GM21576 (cell line): ENCODE measurements at regions not wholly inside any gene's neighbourhood (a gene's known extent, or its start where the extent isn't known, plus 50 kb on each side); places are given as distances from the start of the nearest gene placed in this dataset.
"Not testable (repeated sequence)": the region's sequence is repeated elsewhere in the genome, so short reads cannot be mapped to it uniquely, and the experiment has no call there.

ENCODE experiments used
- ATAC-seq: cut with Tn5 transposase; IDR thresholded peaks from one replicate; pipeline ENCODE4 v1.9.1; 2021; ENCODE audit warnings: mild to moderate bottlenecking, moderate library complexity; ENCODE audit not compliant: unreplicated experiment

DNA sequence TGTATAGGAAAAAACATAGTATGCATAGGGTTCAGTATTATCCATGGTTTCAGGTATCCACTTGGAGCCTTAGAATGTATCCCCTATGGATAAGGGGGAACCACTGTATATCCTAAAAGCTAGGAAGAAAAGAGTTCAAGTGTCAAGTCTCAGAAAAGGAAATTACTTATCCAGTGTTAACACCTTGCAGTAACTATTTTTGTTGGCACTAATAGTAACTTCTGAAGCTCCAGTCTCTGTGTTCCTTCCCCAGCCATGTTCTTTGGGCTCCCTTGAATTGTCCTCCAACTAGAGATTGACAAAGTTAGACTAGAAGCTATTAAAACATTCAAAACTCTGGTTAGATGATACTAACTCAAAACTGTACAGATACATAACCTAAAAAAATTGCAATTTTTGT, 370.8 kb downstream of the NFIB start:
- no peak for ATAC-seq

DNA sequence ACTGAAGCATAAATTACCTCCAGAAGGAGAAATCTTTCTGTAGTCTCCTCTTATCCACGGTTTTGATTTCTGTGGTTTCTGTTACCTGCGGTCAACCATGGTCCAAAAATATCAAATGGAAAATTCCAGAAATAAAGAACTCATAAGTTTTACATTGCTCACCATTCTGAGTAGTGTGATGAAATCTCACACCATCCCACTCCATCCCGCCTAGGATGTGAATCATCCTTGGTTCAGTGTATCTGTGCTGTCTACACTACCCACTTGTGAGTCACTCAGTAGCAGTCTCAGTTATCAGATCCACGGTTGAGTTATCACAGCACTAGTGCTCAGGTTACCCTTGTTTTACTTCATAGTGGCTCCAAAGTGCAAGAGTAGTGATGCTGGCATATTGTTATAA, 371.2 kb downstream of the NFIB start:
- no peak for ATAC-seq

DNA sequence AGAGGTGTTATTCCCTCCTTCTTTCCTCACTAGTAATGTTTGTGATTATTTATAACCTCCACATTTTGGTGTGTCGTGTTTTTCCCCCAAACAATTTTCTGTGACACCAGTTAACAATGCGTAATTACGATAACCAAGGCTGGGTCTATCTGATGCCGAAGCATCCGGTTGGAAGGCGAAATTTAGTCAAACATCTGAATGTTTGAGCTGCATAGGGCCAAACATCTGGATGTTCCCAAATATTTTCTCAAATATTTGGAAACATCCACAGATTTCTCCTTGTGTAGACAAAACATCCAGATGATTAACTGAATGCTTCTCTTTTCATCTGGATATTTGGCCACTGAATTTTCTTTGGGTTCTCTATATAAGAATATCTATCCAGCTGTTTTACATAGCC, 371.7 kb downstream of the NFIB start:
- ATAC-seq, result no peak

DNA sequence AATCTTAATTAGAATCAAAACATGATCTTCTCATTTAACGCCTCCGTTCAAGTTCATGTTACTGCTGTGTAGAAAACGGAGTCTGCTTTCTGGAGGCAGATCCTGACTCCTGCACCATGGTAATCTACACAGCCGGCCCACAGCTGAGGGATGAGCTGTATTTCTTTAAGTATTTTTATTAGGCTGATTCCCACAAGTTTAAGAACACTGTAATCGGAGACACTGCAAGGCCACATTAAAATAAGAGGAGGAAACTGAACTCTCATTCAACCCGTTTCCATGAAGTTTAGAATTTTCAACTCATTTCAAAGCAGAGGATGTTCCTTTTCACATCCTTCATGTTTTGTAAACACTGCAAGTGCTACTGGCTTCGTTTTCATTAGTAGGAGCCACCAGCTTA, 372.2 kb downstream of the NFIB start:
- ATAC-seq, result no peak

DNA sequence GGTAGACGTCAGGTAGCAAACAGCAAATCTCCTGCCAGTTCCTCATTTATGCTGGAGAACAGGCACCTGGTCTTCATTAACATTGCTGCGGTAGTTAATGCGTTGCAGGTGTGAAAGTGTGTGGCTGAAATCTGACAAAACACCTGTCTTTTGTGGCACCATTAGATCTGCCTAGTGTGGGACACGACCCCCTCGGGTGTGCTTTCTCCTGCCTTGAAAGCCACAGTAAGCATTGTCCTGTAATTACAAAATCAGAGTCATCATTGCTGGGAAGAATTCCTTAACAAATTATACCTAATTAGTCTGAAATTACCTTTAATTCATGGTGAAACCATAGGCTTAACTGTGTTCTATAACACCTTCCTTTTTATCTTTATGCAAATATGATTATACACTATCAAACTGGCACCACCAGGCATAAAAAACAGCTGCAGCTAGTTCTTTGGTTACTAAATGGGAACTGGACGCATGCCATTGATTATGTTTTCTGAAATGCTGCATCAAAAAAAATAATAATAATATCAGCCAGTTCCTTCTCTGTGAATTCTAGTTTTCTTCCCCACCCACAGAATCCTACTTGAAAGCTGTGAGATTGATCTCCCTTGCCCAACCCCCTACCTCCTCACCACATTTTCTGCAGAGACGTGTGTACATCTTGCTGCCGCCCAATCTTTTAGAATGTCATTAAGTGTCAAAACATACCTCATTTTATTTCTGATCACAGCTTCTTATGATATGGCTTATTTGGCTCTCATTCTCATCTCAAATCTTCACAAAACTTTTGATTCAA, 374.0 kb downstream of the NFIB start:
- ATAC-seq, result no peak

DNA sequence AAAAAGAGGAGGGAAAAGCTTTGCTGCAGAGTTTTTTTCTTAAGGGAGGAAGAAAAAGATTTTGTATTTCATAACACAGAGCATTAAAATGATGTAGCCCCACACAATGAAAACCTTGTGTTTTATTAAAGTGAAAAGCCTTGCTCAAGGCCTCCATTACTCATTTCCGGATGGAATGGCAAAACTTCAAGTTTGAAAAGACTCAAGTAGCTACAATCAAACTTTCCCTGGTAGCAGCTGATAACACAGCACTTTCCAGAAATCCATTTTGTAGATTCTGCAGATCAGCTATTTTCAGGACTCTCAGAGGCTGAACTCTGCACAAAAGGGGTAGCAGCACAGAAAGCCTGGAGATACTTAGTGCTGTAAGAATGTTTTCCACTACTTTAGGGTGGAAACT, 374.8 kb downstream of the NFIB start:
- ATAC-seq, result no peak

DNA sequence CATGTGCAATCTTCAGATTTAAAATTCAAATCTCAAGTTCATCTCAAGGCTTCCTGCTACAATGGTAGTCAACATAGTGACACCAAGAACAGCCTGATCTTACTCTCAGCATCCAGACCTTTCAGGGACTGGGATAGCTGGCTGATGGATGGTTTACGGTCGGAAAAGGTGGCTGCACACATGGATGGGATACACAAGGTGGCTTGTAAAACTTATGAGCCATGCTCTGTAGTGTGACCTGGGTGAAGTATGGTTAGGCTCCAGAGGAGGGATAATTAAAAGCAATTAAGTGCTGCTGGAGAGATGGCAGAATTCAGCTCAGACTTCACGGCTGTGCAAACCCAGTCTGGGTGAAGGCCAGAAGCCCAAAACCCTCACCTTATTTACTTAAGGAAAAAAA, 379.5 kb downstream of the NFIB start:
- no peak for ATAC-seq

DNA sequence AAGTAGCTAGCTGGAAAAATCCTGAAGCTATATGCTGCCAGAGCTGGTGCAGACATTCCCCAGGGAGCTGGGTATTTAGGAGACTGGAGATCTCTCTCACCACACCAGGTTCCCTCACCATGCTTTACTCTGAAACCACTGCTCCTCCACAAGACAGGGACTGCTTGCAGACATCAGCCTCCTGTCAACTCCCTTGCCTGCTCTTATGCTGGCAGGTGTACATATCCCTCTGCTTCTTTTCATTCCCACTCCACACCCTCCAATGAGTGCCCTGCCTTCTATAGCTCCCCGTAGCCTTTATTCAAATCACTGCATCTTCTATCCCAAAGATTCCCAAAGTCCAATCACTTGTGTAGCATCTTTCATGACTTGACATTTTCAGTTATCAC, 380.7 kb downstream of the NFIB start:
- no peak for ATAC-seq

DNA sequence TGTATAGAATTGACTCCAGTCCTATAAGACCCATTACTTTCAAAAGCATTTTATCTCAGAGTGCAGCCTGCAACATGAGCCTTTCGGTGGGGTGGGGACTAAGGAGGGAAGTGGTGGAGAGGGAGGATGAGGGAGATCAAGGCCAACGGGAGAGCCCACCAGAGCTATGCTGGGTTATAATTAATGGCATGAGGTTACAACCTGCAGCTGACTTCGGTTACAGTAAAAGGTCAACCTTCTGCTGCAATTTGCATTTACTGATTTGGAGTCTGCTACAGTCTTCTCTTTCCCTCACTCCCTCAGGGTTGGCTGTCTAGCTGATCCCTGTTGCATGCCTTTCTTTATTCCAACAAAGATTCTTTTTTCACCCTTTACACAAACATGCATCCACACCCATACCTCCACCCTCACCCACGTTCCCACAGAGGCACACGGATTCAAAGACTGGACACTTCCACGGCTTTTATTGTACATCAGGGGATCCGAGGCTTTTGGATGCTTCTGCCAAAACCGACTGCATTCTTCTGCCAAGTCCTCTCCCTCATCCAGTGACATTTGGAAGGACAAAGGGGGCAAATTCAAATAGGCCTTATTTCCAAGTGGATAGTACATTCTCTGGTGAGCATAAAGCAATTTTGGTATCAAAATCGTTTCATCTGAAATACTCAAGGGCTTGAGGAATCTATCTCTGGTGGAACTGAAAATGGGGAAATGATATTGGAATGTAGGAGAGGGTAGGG, 381.2 kb downstream of the NFIB start:
- ATAC-seq, result no peak

DNA sequence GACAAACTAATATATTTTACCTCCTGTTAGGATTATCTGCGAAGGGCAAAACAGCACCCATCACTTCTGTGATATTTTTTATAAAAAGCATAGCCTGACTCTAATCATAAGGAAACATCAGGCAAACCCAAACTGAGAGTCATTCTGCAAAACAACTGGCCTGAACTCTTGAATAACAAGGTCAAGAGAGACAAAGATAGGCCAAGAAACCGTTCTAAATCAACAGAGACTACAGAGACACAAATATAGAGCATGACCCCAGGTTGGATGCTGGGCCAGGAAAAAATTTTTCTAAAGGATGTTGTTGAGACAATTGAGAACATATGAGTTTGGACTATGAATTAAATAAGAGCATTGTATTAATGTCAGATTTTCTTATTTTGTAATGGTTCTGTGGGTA, 384.9 kb downstream of the NFIB start:
- no peak for ATAC-seq

DNA sequence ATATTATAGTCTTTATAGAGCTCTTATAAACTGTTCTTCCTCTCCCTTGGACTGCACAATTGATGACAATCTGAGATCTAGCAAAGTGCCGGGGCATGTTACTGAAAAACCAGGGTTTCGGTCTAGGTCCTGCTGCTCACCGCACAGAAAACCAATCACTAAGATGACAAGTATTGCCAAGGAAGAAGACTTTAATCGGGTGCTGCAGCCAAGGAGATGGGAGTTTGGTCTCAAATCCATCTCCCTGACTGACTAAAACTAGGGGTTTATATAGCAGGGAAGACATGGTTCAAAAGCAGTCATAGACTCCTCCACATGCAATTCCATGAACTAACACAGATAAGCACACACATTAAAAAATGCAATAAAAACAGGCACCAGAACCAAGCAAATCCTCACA, 390.6 kb downstream of the NFIB start:
- no peak for ATAC-seq

DNA sequence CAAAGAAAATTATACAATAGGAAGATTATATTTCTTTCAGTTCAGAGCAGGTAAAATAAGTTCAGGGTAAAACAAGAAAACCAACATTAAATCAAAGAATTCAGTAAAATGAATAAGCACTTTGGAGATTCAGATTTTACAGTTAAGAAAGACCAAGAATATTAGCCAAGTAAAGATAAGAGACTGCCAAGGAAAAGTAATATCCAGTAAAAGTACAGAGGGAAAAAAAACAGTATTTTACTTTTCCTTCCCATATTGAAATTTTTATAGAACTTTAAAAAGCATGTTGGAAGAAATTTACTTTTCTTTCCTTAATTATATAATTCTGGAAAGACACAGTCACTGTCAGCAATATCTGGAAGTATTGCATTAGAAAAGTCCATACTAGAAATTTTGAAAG, 393.4 kb downstream of the NFIB start:
- ATAC-seq, result no peak

DNA sequence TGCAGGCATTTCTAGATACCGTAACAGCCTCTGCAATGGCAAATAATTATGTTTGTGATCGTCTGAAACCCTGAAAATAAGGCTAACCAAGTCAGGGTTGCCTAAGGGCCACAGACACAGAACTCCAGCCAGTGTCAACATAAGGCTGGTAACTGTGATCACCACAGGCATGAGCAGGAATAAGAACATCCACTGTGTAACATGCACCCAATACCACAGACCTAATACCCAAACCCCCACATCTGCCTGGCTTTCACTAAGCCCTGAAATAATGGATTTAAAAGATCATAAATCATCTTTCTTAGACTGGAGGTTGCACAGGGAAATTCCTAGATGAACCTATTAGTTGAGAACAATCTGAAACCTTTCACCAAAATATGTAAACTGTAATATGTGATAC, 394.5 kb downstream of the NFIB start:
- ATAC-seq, result no peak

DNA sequence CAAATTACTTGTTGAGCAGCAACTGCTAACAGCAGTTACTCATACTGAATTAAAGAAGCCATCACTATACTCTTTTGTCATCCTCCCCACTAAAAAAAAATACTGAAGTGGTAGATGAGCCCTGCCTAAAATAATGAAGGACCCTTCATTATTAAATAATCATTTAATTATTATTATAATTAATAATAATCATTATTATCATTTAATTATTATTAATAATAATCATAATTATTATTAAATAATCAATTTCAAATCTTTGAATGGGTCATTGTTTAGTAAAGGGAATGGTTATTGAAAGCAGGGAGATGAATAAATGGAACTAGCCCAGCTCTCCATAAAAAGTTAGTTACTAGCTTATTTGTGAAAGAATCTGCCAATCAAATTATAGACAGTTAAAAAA, 396.4 kb downstream of the NFIB start:
- ATAC-seq, result no peak

DNA sequence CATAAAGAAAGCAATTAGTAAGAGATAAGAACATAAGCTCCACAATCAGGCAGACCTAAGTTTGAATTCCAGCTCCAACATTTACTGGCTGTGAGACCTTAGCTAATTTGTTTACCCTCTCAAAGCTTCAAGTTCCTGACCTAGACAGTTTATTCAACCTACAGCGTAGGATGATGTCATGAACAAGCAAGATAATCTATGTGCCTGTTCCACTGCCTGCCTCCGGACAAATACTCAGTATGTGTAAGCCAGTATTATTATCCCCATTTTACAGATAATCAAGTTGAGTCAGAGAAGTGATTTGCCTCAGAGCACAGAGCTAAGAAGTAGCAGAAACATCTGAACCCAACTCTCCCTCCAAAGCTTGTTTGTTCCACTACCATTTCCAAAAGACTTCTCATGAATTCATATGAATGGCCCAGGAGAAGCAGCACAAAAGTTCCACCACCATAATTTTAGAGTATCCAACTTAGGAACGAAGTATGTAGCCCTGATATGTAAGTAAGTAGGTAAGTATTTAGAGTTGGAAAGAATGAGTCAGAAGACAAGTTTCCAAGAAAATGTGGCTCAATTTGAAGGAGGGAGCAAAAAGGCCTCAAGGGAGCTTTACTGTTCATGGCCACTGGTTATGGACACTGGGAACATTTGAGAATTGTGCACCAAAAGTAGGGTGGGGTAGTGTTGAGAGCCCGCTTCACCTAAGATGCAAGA, 398.2 kb downstream of the NFIB start:
- no peak for ATAC-seq

DNA sequence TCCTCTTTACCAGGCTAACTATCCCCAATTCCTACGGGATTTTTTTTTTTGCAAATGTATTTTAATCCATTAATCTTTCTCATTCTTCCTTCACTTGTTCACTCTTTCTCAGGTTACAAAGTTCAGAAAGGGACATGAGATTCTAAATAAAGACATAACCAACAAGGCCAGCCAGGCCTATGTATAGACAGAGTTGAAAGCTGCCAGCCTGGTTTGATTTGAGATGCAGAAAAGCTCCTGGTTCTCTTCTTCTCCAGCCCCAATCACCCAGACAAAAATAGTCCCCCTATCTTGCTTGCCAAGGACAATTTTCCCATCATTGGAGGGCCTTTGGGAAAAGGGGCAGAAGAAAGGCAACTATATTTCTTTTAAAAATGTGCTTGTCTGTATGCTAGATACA, 398.8 kb downstream of the NFIB start:
- no peak for ATAC-seq

DNA sequence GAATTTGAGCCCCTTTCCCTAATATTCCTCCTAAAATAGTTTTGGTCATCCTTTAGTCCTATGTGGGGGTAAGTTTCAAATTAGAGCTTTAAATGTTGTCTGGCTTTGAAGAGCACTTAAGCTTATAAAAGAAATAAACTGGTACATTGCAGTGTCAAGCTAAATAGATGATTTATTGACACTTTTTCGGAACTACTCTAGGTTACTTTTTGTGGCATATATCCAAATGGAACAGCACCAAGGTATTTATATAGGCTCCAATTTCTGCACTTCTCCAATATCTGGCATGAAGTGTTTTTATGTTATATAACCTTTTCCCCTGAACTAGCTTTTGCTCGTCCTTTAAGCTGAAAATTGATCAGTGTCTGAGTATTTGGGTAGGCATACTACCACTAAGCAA, 402.5 kb downstream of the NFIB start:
- no peak for ATAC-seq

DNA sequence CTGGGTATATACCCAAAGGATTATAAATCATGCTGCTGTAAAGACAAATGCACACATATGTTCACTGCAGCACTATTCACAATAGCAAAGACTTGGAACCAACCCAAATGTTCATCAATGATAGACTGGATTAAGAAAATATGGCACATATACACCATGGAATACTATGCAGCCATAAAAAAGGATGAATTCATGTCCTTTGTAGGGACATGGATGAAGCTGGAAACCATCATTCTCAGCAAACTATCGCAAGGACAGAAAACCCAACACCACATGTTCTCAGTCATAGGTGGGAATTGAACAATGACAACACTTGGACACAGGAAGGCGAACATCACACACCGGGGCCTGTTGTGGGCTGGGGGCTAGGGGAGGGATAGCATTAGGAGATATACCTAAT, 406.1 kb downstream of the NFIB start:
- not testable (repeated sequence) for ATAC-seq

DNA sequence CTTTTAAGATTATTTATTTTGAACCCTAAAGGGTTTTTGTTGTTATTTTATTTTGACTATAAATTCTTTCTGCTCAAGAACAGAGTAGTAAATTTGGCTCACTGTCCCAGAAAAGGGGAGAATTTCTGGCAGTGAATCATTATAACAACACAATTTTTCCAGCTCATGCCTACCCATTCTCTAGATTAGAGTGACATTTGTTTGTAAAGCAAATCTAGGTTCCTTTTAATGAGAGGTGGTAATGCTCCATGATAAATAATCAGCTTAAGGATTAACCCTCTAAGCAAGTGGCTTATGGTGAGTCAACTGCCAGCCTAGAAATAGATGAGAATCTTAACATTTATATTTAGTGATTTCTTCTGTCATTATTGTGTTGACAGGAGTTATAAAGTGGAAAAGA, 409.2 kb downstream of the NFIB start:
- ATAC-seq, result no peak

DNA sequence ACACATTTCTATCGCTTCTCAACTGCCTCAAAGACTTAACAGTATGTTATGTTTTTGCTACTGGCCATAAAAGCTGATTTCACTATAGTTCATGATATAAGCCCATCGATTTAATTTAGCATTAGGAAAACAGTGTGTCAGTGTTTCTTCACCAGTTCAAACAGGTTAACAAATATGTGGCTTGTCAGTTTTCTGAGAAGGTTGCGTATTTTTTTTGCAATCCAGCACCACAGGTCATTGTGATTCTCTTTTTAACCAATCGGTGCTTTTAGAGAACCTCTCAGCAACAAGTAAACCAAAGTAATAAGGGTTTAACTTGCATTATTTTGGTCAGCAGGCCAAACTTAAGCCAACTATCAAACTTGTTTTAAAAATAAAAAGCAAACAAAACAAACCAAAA, 409.6 kb downstream of the NFIB start:
- no peak for ATAC-seq

DNA sequence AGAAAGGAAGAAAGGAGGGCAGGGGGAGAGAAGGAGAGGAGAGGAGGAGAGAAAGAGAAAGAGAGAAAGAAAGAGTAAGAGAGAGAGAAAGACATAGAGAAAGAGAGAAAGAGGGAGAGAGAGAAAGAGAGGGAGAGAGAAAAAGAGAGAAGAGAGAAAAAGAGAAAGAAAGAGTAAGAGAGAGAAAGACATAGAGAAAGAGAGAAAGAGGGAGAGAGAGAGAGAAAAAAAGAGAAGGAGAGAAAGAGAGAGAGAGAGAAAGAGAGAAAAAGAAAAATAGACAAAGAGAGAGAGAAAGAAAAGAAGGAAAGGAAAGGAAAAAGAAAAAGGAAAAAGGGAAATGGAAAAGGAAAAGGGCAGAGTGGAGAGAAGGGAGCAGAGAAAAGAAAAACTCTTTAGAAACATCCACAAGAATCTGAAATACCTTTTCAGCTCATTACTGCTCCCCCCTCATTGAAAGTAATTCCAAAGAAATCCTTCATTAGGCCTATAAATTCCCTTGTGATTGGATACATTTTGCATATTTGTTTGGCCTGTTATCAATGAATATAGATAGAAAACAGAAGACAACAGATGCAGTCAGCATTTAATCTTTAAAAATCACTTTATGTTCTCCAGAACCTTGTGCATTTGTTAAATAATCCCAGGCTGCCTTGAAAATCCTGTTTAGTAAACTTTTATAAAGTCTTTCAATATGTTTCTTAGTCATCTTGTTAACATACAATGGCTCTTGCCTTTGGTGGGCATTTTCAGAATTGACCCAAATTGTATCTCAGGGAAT, 411.5 kb downstream of the NFIB start:
- no peak for ATAC-seq
